Forelimb muscle (tissue), 1 donor: ENCODE measurements at regions not wholly inside any gene's neighbourhood (a gene's known extent, or its start where the extent isn't known, plus 50 kb on each side); places are given as distances from the start of the nearest gene placed in this dataset.

Experiments
- DNase-seq: peaks from one replicate; pipeline ENCODE4 v3.0.0-alpha.2; 2013; ENCODE audit warnings: low read depth

DNA sequence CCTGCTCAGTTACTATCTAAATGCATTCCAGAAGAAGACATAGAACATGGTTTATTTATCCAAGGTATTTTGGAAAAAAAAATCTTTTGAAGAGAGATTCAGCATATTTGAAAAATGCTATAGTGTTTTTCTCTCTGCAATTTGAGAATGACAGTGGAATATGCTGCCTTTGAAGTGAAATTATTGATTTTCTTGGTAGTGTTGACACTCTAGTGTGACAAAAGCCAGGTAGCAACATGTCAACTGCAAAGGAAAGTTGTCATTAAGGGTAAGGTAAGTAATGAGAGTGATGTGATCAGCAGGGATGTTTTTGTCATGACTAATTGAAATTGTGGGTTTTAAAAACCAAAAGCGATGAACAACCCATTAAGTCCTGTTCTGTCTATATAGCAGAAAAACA, 1387.1 kb upstream of the TMEFF2 start:
- DNase-seq: no peak

DNA sequence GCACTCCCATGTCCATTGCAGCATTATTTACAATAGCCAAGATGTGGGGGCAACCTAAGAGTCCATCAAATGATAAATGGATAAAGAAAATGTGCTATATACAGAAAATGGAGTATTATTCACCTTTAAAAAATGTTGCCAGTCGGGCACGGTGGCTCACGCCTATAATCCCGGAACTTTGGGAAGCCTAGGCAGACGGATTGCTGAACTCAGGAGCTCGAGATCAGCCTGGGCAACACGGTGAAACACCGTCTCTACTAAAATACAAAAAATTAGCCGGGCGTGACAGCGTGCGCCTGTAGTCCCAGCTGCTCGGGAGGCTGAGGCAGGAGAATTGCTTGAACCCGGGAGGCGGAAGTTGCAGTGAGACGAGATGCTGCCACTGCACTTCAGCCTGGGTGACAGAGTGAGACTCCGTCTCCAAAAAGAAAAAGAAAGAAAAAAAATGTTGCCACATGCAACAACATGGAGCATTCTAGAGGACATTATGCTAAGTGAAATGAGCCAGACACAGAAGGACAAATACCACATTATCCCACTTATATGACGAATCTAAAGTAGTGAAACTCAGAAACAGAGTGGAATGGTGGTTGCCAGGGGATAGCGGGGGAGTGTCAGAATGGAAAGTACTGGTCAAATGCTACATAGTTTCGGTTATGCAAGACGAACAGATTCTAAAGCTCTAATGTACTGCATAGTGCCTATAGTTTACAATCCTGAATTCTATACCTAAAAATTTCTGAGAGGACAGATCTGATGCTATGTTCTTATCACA, 1385.6 kb upstream of the TMEFF2 start:
- DNase-seq: no peak

DNA sequence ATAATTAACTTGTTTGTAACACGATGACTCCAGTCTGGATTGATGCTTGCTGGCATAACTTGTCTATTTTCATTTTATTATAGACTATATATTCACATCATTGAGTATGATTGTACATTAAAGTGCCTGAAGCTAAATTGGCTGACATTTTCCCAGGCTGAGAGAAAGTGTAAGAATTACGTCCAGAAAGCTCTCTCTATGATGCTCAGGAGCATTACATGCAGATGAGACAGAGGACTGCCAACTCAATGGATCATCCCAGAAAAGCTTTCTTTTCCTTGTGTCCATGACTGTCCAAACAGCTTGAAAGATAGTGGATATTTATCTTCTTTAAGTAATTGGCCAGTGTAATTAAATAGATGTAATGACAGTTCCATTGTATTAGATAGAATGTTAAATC, 1372.2 kb upstream of the TMEFF2 start:
- no peak for DNase-seq

DNA sequence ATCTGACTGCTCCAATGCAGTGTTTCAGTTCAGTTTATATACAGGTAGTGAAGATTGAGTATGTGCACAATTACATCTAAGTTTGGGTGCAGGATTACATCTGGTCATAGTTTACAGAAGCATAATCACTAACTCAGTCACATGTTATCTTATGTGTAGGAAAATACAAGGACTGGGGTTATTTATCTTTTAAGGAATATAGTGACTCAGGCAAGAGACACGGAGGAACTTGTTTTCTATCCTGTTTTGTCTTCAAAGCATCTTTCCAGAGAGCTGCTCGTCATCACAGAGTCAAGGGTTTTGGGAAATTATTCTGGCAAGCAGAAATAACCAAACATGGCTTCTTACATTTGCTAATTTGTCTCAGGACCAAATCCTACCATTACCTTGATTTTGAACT, 1371.5 kb upstream of the TMEFF2 start:
- no peak for DNase-seq

DNA sequence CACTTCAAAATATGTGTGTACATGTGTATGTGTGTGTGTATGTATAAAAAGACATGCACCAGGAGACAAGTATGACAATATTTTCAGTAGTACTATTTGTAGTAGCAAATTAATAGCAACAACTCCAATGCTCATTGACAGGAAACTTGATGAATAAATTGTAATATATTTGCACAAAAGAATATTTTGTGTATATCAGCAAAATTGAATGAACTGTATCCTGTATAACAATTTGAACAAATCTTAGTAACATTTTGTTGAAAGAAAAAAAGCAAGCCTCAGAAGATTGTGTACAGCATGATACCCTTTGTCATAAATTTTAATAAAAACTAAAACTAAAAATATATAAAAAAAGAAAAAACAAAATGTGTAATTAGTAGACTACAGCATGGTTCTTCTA, 1367.3 kb upstream of the TMEFF2 start:
- DNase-seq: no peak

DNA sequence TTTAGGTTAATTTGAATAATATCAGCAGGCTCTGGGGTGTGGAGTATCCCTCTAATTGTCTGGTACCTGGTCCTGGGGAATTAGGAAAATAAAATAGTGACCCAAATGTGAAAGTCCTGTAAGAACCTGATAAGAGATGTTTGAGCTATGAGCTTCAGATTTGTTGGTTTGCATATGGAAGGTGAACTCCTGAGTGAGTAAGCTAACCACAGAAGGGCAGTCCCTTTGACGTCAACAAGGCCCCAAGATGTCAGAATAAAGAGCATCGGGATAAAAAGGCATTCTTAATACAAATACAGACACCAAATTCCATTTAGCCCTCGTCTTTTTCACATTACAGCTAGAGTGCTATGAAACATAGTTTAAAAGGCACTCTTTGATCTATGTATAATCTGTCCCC, 1366.3 kb upstream of the TMEFF2 start:
- no peak for DNase-seq

DNA sequence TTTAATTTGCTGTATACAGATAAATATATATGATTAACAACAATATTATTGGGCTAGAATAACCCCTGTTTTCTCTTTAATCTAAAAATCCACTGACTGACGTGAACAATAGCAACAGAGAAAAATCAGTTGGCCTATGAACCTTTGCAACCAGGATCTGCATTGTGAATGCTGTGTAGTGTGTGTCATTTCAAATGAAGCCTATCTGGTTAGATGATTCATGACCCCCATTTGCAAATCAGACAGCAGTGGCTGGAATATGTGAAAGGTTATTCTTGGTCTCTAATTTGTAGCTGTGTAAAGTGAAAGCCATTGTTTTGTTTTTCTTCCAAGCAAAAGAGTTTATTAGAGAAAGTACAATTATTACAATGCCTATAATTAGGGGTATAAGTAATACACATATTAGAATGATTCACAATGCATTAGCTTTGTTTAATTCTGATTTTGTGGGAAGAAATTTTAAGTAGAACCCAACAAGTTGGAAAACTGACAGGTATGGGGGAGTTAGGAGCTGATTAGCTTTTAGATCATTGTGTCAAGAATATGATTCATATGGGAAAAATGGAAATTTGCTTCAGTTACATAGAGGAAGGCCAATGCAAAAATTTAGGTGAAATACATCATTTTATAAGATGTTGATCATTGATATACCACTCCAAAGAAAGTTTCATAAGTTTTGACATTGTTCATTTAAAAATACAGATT, 1362.2 kb upstream of the TMEFF2 start:
- DNase-seq: no peak

DNA sequence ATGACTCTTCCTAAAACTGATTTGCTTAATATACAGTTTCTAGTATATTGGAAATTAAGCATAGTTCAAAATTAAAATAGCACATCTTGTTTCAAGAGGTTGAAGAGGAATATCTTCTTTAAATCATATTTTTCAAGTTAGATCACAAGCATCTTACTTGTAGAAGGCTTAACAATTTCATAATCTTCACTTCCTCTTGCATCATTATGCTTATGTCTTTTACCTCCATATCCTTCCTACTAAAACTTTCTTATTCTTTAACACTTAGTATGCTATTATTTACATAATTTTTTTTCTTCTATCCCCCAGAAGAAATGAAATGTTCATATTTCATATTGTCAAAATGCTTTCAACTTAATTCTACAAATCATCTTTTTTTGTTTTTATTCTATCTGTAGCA, 1354.9 kb upstream of the TMEFF2 start:
- DNase-seq: no peak

DNA sequence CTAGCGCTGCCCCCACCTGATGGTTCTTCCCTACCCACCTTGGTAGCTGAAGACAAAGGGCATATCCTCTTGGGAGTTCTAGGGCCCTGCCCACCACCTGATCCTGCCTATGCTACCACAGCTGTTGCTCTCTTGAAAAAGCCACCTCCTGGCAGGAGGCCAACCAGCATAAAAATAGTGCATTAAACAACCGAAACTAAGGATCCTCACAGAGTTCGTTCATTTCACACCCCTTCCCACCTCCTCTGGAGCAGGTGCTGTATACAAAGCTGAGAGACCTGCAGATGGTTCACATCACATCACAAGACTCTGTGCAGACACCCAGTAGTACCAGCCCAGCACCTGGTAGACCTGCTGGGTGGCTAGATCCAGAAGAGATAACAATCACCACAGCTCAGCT, 1348.0 kb upstream of the TMEFF2 start:
- DNase-seq: no peak

DNA sequence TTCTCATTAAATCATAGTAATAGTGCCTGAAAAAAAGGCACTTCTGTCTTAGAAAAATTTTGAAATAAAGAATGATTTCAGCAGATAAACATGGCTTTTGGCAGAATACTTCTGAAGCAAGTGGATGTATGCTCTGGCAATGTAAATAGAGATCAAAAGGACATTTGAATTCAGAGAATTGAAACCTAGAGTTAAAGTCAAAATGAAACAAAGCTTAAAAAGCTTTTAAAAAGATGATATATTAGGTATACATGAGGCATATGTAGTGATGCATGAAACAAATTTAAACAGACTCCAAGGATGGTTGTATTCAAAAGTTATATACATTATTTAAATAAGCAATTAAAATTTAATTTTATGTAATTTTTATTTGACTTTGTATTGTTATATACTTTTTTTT, 1344.5 kb upstream of the TMEFF2 start:
- DNase-seq: no peak

DNA sequence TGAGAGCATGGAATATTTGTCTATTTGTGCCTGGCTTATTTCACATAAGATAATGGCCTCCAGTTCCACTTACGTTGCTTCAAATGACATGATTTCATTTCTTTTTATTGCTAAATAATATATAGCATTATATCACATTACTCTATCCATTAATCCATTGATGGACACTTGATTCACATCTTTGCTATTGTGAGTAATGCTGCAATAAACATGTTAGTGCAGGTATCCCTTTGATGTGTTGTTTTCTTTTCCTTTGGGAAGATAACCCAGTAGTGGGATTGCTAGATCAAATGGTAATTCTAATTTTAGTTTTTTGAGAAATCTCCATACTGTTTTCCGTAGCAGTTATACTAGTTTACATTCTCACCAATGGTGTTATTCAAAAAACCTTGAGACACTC, 1343.3 kb upstream of the TMEFF2 start:
- DNase-seq: no peak

DNA sequence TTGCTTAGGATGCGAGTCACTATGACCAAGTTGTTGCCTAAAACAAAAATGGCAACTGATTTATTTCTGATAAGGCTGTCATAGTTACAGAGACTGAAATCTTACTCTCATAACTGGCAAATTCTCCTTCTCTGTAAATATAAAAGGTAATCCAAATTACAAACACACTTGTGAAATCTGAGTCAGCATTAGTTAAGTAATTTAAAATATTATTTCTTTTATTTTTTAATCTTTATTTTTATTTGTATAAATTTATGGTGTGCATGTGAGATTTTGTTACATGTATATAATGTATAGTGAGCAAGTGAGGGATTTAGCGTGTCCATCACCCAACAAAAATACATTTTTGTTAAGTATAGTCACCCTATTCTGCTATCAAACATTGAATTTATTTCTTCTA, 1342.8 kb upstream of the TMEFF2 start:
- DNase-seq: no peak

DNA sequence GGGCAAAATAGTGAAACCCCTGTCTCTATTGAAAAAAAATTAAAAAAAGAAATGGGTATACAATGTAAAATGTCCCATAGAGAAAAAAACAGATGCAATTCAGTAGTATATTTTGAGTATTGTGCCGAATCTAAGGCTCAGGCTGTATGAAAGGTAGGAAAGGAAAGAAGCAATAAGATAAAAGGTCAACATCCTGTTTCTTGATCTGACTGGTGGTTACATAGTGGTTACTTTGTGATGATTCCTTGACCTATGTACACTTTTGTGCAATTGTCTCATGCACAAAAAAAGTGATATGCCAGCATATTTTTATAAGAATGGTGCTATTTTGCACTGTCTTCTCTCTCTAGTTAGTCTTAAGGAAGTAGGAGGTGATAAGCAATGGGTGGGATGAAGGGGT, 1333.7 kb upstream of the TMEFF2 start:
- no peak for DNase-seq

DNA sequence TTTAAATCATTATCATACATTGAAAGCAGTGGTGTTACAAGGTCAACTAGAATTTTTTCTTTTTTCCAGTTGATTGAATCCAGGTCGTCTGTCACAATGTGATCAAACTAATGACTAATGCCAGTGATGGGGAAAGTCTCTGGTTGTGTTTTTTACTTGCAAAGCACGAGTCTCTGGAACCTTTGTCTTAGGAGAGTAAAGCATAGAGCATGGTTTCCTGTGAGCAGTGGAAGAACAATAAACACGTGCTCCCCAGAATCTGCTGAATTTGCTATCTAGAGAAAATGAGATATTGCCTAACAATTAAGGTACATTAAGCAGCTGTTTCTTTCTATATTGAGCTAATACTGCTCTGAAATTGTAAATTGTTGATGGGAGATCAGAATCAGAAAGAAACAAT, 1332.4 kb upstream of the TMEFF2 start:
- DNase-seq: no peak

DNA sequence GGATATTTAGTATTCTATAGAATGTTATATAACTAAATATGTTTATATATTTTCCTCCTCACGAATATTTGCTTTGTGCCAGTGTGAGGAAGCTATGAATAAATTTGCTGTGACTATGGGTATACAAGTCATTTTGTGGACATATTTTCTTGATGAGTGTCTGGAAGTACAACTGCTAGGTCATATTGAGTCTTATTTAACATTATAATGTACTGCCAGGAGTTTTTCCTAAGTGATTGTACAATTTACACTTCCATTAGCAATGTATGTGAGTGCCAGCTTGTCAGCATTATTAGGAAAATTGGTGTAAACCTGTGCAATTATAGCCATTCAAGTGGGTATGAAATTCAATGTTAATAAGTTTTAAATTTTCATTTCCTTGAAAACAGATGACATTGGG, 1328.9 kb upstream of the TMEFF2 start:
- no peak for DNase-seq

DNA sequence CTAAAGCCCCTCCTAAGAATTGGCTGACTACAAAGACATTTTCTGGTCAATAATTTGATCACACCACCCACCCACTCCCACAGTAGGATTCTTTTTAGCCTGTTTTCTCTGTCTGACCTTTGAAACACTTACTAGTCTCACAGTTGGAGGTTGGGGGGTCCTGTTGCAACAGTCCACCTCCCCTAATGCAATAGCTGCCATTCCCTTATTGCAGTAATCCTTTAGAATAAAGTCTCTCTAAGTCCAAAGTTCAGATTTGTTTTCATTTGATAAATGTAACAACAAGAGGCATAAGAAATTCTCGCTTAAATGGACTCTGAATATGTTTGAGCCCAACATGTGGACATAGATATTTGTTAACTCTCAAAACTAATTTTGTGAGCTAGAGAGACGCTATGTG, 1326.8 kb upstream of the TMEFF2 start:
- no peak for DNase-seq

DNA sequence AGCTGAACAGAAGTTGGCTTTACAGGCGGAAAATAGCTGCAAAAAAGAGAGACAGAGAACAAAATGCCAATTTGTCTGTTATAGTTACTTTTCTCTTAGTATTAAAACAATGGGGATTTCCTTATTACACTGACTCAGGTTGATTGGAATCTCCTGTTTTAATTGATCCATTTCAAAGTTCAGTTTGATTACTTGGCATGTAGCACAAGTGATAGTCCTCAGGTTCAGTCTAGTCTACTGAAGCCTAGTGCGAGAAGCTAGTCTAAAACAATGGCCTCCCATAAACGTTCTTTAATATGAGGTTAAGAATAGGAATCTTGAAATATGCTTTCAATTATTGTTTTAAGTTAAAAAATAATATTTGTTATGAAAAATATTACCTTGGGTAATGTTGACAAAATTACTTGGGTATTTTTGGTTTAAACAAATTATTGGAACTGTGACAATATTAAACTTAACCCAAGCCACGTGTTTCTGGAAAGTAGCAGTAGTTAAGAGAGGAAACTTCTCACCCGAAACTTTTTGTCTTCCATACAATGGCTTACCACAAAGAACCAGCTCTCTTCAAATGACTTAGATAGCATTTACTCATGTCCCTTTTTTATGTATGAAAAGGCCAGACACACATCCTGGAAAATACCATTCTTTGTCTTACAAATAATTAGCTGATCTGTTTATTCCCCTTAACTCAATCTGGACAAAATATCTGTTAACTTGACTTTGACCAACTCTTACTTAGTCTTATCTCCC, 1326.2 kb upstream of the TMEFF2 start:
- no peak for DNase-seq

DNA sequence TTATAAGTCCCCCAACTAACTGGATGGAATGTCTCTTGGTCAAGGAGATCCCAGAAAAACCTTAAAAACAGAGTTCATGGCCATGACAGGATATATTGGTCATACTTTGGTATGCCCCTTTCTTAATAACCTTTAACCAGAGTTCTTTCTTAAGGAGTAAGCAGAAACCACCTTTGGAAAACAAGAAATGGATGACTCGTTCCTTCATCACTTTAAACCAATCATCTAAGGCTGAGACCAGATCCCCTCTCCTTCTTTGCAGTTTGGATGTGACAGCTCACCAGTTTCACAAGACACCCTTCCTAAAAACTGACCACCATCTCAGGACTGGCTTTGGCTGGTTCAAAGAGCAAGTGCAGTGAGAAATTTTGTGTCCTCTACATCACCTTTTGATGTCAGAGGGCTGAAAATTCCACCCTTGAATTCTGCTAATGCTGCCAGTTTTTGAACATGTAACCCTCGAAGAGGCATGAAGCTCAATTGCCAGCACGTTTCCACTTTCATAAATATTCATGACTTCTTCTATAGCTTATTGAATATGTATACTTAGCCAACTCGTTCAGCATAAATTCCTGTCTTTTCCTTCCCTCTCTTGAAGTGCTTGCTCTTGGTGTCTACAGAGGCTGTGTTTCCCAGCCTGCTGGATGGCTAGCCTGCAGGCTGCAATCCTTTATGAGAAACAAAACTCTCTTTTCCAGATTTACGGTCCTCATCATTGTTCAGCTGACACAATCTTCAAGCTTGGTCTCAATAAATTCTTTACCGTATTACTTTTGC, 1323.5 kb upstream of the TMEFF2 start:
- DNase-seq: no peak

DNA sequence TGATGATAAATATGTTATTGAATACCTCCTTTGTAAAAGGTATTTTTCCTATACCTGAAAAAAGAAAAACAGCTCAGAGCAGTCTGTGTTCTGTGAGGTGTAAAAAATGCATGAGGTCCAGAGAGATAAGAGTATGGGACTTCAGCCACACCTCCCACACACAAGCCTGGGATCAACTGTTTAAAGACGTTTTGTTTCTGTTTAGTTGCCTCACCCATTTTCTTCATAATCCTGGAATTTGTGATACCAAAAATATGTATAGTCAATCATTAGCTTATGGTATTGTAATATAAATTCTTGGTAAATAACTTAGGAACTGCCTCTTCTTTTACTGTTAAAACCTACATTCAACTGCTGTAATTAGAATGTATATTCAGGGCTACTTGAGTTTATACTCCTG, 1322.9 kb upstream of the TMEFF2 start:
- DNase-seq: no peak

DNA sequence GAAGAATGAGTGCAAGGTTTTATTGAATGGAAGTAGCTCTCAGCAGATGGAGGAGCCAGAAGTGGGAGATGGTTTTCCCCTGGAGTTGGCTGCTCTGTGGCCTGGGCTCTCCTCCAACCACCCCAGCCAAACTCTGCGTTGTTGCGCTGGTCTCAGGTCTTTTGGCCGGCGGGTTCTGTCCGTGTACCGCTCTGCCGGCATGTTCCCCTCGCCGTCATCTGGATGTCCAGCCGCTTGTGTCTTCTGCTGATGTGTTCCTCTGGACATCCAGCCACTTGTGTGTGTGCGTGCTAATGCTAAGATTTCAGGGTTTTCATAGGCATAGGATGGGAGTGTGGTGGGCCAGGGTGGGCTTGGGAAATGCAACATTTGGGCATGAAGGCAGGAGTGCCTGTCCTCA, 1311.3 kb upstream of the TMEFF2 start:
- no peak for DNase-seq

DNA sequence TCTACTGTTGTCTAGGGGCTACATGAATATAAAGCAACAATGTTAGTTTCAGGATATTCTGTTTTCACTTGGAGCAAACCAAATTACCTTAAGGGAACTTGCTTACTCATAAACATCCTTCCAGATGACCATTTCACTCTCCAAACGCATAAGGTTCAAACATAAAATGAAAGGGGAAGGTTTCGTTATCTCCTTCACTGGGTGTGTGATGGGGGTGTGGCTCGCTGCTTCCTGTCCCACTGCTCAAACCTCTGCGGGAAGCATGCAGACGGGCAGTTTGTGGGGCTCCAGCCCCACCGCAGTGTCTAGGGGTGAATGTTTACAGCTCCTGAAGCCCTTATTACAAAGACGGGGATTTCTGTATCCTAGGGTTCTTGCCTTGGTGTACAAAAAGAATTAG, 1310.9 kb upstream of the TMEFF2 start:
- no peak for DNase-seq

DNA sequence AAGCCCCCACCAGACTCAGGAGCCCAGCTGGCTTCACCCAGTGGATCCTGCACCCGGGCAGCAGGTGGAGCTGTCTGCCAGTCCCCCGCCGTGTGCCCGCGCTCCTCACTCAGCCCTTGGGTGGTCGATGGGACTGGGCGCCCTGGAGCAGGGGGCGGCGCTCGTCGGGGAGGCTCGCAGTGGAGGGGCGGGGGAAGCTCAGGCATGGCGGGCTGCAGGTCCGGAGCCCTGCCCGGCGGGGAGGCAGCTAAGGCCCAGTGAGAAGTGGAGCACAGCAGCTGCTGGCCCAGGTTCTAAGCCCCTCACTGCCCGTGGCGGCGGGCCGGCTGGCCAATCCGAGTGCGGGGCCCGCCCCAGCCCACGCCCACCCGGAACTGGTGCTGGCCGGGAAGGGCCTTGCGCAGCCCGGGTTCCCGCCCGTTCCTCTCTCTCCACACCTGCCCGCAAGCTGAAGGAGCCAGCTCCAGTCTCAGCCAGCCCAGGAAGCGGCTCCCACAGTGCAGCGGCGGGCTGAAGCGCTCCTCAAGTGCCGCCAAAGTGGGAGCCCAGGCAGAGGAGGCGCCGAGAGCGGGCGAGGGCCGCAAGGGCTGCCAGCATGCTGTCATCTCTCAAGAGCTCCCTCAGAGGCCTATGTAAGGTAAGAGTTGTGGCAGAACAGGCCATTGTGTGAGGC, 1307.8 kb upstream of the TMEFF2 start:
- no peak for DNase-seq
